NCI-H69 (cell line): ENCODE measurements at regions not wholly inside any gene's neighbourhood (a gene's known extent, or its start where the extent isn't known, plus 50 kb on each side); places are given as distances from the start of the nearest gene placed in this dataset.
A peak's percentile ranks its signal among the peaks of the same experiment; 100 is the strongest.

Source experiments
- DNase-seq: peaks from one replicate; lab custom pipeline; 2025; lab: John Stamatoyannopoulos, UW

GRCh38 chr5:61905613-61906012 lies 400.4 kb upstream of the KIF2A start:
- no peak for DNase-seq

- no peak for DNase-seq
Observed at GRCh38 chr5:61906820-61907219, 399.2 kb upstream of the KIF2A start.

- DNase-seq = no peak
Observed at GRCh38 chr5:61907995-61908394, 398.0 kb upstream of the KIF2A start.

- DNase-seq = no peak
Observed at GRCh38 chr5:61910771-61911170, 395.2 kb upstream of the KIF2A start.

GRCh38 chr5:61912559-61912958 lies 393.4 kb upstream of the KIF2A start:
- no peak for DNase-seq

GRCh38 chr5:61915646-61916045 lies 390.4 kb upstream of the KIF2A start:
- DNase-seq = no peak

- no peak for DNase-seq
Observed at GRCh38 chr5:61916621-61917620, 389.1 kb upstream of the KIF2A start.

- DNase-seq = peak; percentile 21
Observed at GRCh38 chr5:61918611-61919010, 387.4 kb upstream of the KIF2A start.

- peak; percentile 98 for DNase-seq
Observed at GRCh38 chr5:61919920-61920319, 386.1 kb upstream of the KIF2A start.

- DNase-seq = no peak
Observed at GRCh38 chr5:61924251-61924650, 381.8 kb upstream of the KIF2A start.

- DNase-seq = no peak
Observed at GRCh38 chr5:61926911-61927310, 379.1 kb upstream of the KIF2A start.

GRCh38 chr5:61931236-61931635 lies 374.8 kb upstream of the KIF2A start:
- DNase-seq = no peak

GRCh38 chr5:61933787-61934626 lies 372.0 kb upstream of the KIF2A start:
- peak; percentile 97 for DNase-seq

GRCh38 chr5:61941637-61942036 lies 364.4 kb upstream of the KIF2A start:
- DNase-seq = peak; percentile 17

GRCh38 chr5:61942462-61943049 lies 363.4 kb upstream of the KIF2A start:
- no peak for DNase-seq

GRCh38 chr5:61943713-61944112 lies 362.3 kb upstream of the KIF2A start:
- DNase-seq = no peak

- no peak for DNase-seq
Observed at GRCh38 chr5:61948151-61948550, 357.9 kb upstream of the KIF2A start.

GRCh38 chr5:61949054-61949678 lies 356.8 kb upstream of the KIF2A start:
- DNase-seq = no peak

GRCh38 chr5:61949679-61950435 lies 356.1 kb upstream of the KIF2A start:
- DNase-seq = no peak

- no peak for DNase-seq
Observed at GRCh38 chr5:61951295-61951694, 354.7 kb upstream of the KIF2A start.

- peak; percentile 13 for DNase-seq
Observed at GRCh38 chr5:61953913-61954312, 352.1 kb upstream of the KIF2A start.
